ENCODE measurements at regions not wholly inside any gene's neighbourhood (a gene's known extent, or its start where the extent isn't known, plus 50 kb on each side); places are given as distances from the start of the nearest gene placed in this dataset.

DNA sequence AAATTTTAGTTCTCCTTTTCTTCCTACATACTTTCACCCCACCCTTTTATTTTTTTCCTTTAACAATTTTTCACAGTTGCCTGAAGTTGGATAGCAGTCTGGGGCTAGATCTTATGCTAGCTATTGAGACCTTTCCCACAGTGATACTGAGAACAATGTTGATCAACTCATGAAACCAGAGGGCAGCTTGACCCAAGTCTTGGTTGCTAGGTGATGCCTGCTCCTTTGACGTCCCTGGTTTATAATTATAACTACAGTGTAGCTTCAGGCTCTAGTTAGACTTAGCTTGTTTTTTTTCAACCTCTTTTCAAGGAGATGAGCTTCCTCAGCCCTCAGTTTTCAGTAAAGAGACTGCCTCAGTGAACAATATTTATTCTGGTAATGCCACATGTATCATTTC is 648.5 kb downstream of the IRS1 start:
- Histone ChIP-seq H3K36me3 (ENCODE audit: control insufficient read depth, insufficient read depth, low read length) (no peaks in the 10 kb centered on the region), H3K4me3 (replicated peaks; ENCODE audit: low read depth, low read length) (no peak overlapping the region), H3K27me3 (replicated peaks; ENCODE audit: control insufficient read depth, insufficient read depth, low read length) (no peaks in the 10 kb centered on the region)
- no peak for TF ChIP-seq CTCF (IDR thresholded peaks at IDR 0.05; ENCODE audit: insufficient read depth, low read length, poor library complexity, severe bottlenecking)
- DNase-seq (ENCODE audit: extremely low read depth, insufficient read length): no peak

DNA sequence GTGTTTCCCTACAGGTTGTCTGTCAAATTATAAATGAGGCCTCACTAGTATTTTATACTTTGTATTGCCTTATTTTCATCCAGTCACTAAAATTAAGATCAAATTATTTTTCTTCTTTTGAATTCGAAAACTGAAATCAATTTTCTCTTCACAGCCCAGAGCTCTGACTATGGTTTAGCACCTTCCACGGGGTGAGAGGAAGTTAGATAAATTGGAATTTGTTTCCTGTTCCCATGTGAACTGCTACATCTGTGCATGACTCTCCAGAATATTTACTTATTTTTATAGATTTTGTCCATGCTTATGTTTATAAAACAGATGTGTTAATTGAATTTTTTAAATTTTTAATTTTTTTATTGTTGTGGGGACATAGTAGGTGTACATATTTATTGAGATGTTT is 656.5 kb downstream of the IRS1 start:
- DNase-seq (ENCODE audit: extremely low read depth, insufficient read length): no peak
- TF ChIP-seq CTCF (IDR thresholded peaks at IDR 0.05; ENCODE audit: insufficient read depth, low read length, poor library complexity, severe bottlenecking): no peak
- Histone ChIP-seq H3K4me3 (replicated peaks; ENCODE audit: low read depth, low read length) (no peak overlapping the region), H3K27me3 (replicated peaks; ENCODE audit: control insufficient read depth, insufficient read depth, low read length) (no peaks in the 10 kb centered on the region), H3K36me3 (ENCODE audit: control insufficient read depth, insufficient read depth, low read length) (no peaks in the 10 kb centered on the region)

DNA sequence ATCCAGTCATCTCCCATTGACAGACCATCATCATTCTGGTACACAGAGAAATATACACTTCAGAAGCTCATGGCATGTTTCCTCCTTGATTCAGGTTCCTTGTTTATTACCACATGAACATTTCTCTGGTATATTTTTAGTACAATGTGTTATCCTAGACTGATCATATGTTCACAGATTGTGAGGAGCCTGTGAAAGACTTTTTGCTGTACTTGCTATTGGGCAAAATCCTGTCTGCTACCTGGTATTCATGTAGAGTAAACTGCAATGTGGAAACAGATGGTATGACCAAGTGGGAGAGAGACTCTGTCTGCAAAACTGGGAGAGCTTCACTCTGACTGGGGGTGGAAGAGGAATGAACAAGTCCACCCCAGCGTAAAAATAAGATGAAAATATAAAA is 657.2 kb downstream of the IRS1 start:
- no peak overlapping the region for H3K4me3 ChIP-seq (replicated peaks; ENCODE audit: low read depth, low read length)
- no peak for TF ChIP-seq CTCF (IDR thresholded peaks at IDR 0.05; ENCODE audit: insufficient read depth, low read length, poor library complexity, severe bottlenecking)
- H3K36me3 ChIP-seq (ENCODE audit: control insufficient read depth, insufficient read depth, low read length): no peaks in the 10 kb centered on the region
- no peaks in the 10 kb centered on the region for H3K27me3 ChIP-seq (replicated peaks; ENCODE audit: control insufficient read depth, insufficient read depth, low read length)
- no peak for DNase-seq (ENCODE audit: extremely low read depth, insufficient read length)

- H3K4me3 ChIP-seq (replicated peaks; ENCODE audit: low read depth, low read length): no peak overlapping the region
- no peak for DNase-seq (ENCODE audit: extremely low read depth, insufficient read length)
- TF ChIP-seq CTCF (IDR thresholded peaks at IDR 0.05; ENCODE audit: insufficient read depth, low read length, poor library complexity, severe bottlenecking): no peak
- no peaks in the 10 kb centered on the region for H3K36me3 ChIP-seq (ENCODE audit: control insufficient read depth, insufficient read depth, low read length)
- no peaks in the 10 kb centered on the region for H3K27me3 ChIP-seq (replicated peaks; ENCODE audit: control insufficient read depth, insufficient read depth, low read length)
Observed at GRCh38 chr2:226140594-226140993, 659.0 kb downstream of the IRS1 start.

DNA sequence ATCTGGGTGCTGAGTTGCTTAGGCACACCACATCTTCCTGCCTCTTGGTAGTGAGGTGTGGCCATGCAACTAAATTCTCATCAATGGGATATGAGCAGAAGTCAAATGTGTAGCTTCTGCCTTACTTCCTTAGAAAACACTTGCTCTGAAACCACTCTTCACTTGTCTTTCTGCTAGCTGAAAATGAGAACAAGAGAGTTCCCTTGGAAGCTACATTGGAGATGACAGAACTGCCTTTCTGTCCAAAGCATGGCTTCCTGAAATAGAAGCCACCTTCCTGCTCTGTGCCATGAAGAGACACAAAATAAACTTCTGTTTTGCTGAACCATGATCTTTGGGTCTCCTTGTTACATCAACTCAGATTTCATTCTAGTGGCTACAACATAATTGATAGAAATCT is 659.9 kb downstream of the IRS1 start:
- TF ChIP-seq CTCF (IDR thresholded peaks at IDR 0.05; ENCODE audit: insufficient read depth, low read length, poor library complexity, severe bottlenecking): no peak

GRCh38 chr2:226137201-226137811 is 662.3 kb downstream of the IRS1 start:
- H3K36me3 ChIP-seq (ENCODE audit: control insufficient read depth, insufficient read depth, low read length): no peaks in the 10 kb centered on the region
- H3K27me3 ChIP-seq (replicated peaks; ENCODE audit: control insufficient read depth, insufficient read depth, low read length): no peaks in the 10 kb centered on the region
- no peak for TF ChIP-seq CTCF (IDR thresholded peaks at IDR 0.05; ENCODE audit: insufficient read depth, low read length, poor library complexity, severe bottlenecking)
- no peak overlapping the region for H3K4me3 ChIP-seq (replicated peaks; ENCODE audit: low read depth, low read length)
- no peak for DNase-seq (ENCODE audit: extremely low read depth, insufficient read length)

More for the DNA sequence above, 659.9 kb downstream of the IRS1 start:
- Histone ChIP-seq H3K27me3 (replicated peaks; ENCODE audit: control insufficient read depth, insufficient read depth, low read length) (no peaks in the 10 kb centered on the region), H3K4me3 (replicated peaks; ENCODE audit: low read depth, low read length) (no peak overlapping the region), H3K36me3 (ENCODE audit: control insufficient read depth, insufficient read depth, low read length) (no peaks in the 10 kb centered on the region)
- no peak for DNase-seq (ENCODE audit: extremely low read depth, insufficient read length)

All from GM06990 (cell line).